A549 (cell line): ENCODE measurements at regions not wholly inside any gene's neighbourhood (a gene's known extent, or its start where the extent isn't known, plus 50 kb on each side); places are given as distances from the start of the nearest gene placed in this dataset.

ENCODE experiments used
- BHLHE40 ChIP-seq: IDR thresholded peaks from 2 replicates; pipeline ENCODE4 v1.6.1; 2012; ENCODE audit warnings: low read depth, low read length, inconsistent platforms
- CBX8 ChIP-seq: fragments of 200-600 bp; sonication (generic); IDR thresholded peaks from 2 replicates; pipeline ENCODE4 v1.6.1; 2016
- CEBPB ChIP-seq, 2 experiments: fragments of >200 bp in 1 of 2; sonication (Bioruptor Twin) in 1 of 2; formaldehyde crosslinking in 1 of 2; IDR thresholded peaks; 2 replicates each; pipeline ENCODE4 v1.6.1; 2012 to 2016
- ELK1 ChIP-seq: fragments of 150-350 bp; IDR thresholded peaks from 2 replicates; pipeline ENCODE4 v1.6.1; 2014; ENCODE audit warnings: low read depth, mild to moderate bottlenecking, low read length
- MAFK ChIP-seq: fragments of 450-650 bp; IDR thresholded peaks from 2 replicates; pipeline ENCODE4 v1.6.1; 2014; ENCODE audit not compliant: partially characterized antibody
- POLR2A ChIP-seq: IDR thresholded peaks from 2 replicates; pipeline ENCODE4 v1.6.1; 2012; ENCODE audit warnings: mild to moderate bottlenecking, low read length
- POLR2AphosphoS2 ChIP-seq: conservative IDR thresholded peaks from 2 replicates; pipeline ENCODE4 v1.6.1; 2012; ENCODE audit warnings: low read length, improper control_type of control experiment, inconsistent platforms
- RAD21 ChIP-seq, 2 experiments: fragments of >200 bp in 1 of 2; sonication (Bioruptor Twin) in 1 of 2; formaldehyde crosslinking in 1 of 2; IDR thresholded peaks in 1 of 2; conservative IDR thresholded peaks in 1 of 2; 2 replicates in 1 of 2; 3 replicates in 1 of 2; pipeline ENCODE4 v1.6.1; 2012 to 2018; ENCODE audit warnings: inconsistent platforms in 1 of 2
- REST ChIP-seq: fragments of 200-600 bp; sonication (generic); IDR thresholded peaks from 2 replicates; pipeline ENCODE4 v1.6.1; 2016; ENCODE audit warnings: antibody characterized with exemption, mild to moderate bottlenecking, moderate library complexity
- RFX5 ChIP-seq: fragments of 450-650 bp; IDR thresholded peaks from 2 replicates; pipeline ENCODE4 v1.7.1; 2014; ENCODE audit warnings: antibody characterized with exemption, mild to moderate bottlenecking, moderate library complexity
- RNF2 ChIP-seq: fragments of 200-600 bp; sonication (generic); IDR thresholded peaks from 2 replicates; pipeline ENCODE4 v1.6.1; 2016; ENCODE audit warnings: low read depth, mild to moderate bottlenecking, antibody characterized with exemption, moderate library complexity, borderline replicate concordance
- USF2 ChIP-seq: fragments of 450-650 bp; IDR thresholded peaks from 2 replicates; pipeline ENCODE4 v1.6.1; 2014; ENCODE audit warnings: antibody characterized with exemption
- TF ChIP-seq, protein P1 (sequence below): fragments of >200 bp; sonication (Bioruptor Twin); formaldehyde crosslinking; IDR thresholded peaks from 3 replicates; pipeline ENCODE4 v1.5.1; 2016
- TF ChIP-seq, protein P2 (sequence below): IDR thresholded peaks from 2 replicates; pipeline ENCODE4 v1.6.1; 2012

GRCh38 chr4:128654465-128654864 lies 155.0 kb upstream of the JADE1 start:
- TF ChIP-seq, protein P1, sequence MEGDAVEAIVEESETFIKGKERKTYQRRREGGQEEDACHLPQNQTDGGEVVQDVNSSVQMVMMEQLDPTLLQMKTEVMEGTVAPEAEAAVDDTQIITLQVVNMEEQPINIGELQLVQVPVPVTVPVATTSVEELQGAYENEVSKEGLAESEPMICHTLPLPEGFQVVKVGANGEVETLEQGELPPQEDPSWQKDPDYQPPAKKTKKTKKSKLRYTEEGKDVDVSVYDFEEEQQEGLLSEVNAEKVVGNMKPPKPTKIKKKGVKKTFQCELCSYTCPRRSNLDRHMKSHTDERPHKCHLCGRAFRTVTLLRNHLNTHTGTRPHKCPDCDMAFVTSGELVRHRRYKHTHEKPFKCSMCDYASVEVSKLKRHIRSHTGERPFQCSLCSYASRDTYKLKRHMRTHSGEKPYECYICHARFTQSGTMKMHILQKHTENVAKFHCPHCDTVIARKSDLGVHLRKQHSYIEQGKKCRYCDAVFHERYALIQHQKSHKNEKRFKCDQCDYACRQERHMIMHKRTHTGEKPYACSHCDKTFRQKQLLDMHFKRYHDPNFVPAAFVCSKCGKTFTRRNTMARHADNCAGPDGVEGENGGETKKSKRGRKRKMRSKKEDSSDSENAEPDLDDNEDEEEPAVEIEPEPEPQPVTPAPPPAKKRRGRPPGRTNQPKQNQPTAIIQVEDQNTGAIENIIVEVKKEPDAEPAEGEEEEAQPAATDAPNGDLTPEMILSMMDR: no peak
- TF ChIP-seq BHLHE40 (no peak), RAD21 (conservative IDR thresholded peaks at IDR 0.05 in 1 of 2, IDR thresholded peaks at IDR 0.05 in 1 of 2) (no peak), RFX5 (no peak), MAFK (no peak), CBX8 (no peak), ELK1 (no peak), REST (no peak), CEBPB (IDR thresholded peaks at IDR 0.05) (no peak), USF2 (no peak), RNF2 (no peak), POLR2AphosphoS2 (no peak), POLR2A (no peak)
- TF ChIP-seq, protein P2, sequence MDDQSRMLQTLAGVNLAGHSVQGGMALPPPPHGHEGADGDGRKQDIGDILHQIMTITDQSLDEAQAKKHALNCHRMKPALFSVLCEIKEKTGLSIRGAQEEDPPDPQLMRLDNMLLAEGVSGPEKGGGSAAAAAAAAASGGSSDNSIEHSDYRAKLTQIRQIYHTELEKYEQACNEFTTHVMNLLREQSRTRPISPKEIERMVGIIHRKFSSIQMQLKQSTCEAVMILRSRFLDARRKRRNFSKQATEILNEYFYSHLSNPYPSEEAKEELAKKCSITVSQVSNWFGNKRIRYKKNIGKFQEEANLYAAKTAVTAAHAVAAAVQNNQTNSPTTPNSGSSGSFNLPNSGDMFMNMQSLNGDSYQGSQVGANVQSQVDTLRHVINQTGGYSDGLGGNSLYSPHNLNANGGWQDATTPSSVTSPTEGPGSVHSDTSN: no peak
